Activated CD4-positive, alpha-beta T cell treated with anti-CD3 and anti-CD28 coated beads, Interleukin-2, Interleukin-6, amounts not matched to agents 100 ng/mL and 50 ng/mL, durations not matched to agents 16 hours and 8 hours (primary cell): ENCODE measurements at regions not wholly inside any gene's neighbourhood (a gene's known extent, or its start where the extent isn't known, plus 50 kb on each side); places are given as distances from the start of the nearest gene placed in this dataset.

Experiments
- DNase-seq: peaks from one replicate; pipeline ENCODE4 v3.0.0-alpha.2; 2020

DNA sequence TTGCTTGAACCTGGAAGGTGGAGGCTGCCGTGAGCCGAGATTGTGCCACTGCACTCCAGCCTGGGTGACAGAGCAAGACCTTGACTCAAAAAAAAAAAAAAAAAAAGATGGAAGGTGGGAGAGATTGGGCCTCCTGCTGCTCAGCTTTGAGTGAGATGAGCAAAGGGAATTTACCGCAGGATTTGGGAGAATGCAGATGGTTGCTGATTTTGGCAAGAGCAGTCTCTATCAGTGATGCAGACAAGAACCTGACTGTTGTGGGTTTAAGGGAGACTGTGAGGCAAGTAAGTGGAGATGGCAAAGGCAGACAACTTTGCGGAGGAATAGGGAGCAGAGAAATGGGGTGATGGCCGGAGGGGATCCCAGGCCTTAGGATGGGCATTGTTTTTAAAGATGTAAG lies 1140.8 kb upstream of the AUTS2 start:
- DNase-seq = no peak

DNA sequence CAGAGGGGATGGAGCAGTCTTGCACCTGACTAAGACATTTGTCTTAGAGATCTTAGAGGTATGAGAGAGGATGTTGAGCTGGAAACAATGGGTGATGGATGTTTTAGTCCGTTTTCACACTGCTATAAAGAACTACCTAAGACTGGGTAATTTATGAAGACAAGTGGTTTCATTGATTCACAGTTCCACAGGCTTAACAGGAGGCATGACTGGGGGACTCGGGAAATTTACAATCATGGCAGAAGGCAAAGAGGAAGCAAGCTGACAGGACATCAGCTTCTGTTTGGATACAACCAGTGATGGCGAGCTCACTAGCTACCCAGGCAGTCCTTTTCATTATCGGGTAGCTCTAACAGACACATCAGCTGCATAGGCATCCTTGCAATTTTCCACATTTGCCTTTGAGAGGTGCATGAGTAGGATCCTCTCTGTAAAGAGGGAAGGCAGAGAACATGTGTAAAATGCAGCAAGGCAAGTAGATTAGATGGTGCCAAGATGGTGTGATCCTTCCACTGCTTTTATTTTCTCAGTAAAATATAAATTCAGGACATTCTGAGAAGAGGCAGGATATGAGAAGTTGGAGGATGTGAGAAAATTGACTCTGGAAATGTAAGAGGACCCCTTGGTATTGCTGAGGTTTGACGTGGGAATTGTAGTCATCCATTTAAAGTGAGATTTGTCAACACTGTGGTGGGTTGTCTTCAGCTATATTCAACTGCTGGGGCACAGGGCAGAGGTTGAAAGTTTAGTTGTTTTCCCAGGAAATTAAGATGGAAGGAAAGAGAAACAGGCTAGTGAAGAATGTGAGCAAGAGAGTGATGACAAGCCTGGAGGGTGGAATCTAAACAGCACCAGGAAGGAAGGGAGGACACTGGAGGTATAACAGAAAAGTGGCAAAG lies 1140.0 kb upstream of the AUTS2 start:
- DNase-seq = no peak

DNA sequence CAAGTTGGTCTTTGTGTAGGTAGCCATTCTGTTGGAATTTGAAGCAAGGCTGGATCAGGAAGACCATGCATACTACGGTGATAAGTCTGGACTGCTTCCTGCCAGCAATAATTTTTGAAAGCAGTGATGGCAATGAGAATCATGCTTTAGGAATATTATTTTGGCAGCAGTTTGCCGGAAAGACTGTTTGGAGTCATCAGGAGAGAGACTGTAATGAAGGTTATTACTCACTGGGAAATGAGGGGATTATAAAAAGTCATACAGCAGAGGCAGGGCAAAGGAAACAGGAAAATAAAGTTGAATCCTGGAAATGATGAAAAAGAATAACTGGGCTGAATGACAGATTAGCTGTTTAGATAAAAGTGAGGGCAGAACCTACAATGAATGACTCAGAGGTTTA lies 1136.8 kb upstream of the AUTS2 start:
- no peak for DNase-seq

DNA sequence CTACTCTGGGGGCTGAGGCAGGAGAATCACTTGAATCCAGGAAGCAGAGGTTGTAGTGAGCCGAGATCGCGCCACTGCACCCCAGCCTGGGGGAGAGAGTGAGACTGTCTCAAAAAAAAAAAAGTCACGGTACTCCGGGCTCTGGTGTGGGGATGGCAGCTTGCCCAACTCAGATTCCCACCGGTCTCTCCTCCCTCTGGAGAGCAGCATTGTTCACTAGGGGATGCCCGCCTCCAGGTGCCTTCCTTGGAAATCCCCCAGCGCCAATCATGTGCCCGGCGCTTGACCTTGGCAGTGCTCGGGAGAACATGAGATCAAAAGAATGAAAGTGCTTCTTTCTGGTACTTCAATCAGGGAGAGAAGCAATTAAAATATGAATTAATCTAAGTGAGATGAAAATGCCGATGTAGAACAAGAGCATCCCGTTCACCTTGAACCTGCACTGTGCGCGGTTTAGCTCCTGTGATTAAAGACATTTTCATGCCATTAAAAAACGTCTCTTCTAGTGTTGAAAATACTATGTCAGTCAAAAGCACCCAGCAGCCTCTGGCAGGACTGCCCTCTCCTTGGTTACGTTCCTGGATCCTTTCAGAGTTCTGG lies 1127.3 kb upstream of the AUTS2 start:
- DNase-seq = no peak

DNA sequence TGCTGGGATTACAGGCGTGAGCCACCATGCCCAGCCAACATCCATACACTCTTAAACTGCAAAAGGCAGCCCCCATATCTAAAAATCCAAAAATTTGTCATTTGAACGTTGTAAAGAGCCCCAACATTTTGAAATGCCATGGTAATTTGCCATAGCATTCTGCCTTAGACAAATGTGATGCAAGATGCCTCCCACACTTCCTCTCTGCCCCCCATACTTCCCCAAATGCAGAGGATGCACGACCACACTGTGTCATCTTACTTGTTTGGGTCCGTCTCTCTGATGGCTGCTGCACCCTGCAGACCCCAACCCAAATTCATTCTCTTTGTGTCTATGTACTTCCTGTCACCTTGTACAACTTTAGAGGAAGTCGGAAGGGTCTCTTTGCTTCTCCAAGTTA lies 1125.6 kb upstream of the AUTS2 start:
- DNase-seq = no peak

DNA sequence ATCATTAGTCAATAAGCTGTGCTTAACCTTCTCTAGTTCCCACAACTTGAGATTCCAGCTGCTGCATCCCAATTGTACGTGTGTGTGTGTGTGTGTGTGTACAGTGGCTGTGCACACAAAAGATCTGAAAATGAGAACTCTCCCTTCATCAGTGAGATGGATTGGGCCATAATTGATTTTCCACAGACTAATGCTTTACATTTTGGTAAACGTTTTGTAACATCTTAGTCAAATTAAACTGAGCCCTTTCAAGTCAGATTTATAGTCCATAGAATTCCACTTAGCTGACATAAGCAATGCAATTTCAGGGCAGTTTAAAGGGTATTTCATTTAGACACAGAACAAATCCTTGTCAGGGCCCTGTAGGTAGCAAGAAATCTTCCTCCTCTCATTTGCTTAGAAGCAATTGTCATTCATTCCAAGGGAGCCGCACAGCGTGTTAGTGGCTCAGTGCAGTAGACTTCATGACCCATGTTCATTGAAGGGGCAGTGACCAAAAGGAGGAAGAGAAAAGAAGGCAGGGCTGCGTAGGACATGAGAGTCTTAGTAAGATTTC lies 1123.5 kb upstream of the AUTS2 start:
- DNase-seq = no peak

DNA sequence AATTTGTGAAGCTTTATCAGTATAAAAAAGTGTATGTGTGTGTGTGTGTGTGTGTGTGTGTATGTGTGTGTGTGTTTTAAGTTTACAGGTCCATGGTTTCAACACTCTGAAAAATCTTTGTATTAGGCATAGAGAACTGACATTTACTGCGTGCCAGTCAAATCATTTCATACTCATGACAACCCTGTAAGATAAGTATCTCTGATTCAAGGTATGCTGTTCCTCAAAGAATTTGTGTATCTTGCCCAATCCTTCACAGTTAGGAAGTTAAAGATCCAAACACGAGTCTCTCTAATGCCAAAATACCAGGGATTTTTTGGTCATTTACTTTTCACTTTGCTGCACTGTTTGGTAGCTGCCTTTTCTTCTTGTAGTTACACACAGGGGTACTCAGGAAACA lies 1121.3 kb upstream of the AUTS2 start:
- DNase-seq = no peak

DNA sequence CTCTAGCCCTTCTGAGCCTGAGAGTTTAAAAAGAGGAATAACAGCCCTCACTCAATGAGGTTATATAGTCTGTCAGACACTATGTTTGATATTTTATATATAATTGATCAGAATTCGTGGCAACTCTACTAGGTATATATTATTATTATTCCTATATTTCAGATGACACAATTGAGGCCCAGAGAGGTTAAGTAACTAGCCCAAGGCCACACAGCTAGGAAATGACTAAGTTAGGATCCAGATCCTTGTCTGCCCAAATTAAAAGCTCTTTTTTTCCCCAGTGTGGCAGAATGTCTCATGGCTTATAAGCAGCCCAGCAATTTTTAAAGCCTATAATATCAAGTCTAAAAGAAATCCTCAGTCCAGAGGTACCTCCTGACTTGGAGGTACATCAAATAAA lies 1119.9 kb upstream of the AUTS2 start:
- DNase-seq = no peak

DNA sequence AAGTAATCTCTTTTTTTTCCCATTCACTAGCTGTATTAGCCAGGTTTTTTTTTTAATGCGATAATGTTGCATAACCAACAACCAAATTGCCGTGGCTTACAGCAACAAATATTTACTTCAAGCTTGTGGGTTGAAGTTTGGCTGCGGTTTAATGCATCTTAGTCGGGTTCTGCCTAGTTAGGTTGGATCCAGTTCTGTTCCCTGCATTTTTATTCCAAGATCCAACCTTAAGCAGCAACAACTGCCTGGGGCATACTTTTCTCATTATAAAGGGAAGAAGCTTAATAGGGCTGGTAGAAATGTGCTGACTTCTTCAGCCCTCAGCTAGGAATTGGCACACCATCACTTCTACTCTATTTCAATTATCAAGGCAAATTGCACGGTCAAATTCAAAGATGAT lies 1115.5 kb upstream of the AUTS2 start:
- no peak for DNase-seq

DNA sequence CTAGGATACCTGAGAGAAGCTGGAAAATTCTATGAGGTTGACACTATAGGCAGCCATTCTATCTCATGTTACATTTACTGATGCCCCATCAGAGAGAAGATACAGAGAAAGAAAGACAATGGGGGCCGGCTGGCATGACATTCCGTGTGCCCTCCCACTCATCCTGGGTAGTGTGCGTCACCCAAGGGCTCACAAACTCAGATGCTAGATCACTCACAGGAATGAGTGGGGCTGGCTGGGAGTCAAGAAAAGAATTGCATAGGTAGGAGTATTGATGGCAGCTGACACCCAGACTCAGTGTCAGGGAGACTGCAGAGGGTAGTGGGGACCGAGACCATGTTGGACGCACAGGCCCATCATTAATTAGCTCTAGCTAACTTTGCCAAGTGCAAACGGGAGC lies 1113.5 kb upstream of the AUTS2 start:
- no peak for DNase-seq

DNA sequence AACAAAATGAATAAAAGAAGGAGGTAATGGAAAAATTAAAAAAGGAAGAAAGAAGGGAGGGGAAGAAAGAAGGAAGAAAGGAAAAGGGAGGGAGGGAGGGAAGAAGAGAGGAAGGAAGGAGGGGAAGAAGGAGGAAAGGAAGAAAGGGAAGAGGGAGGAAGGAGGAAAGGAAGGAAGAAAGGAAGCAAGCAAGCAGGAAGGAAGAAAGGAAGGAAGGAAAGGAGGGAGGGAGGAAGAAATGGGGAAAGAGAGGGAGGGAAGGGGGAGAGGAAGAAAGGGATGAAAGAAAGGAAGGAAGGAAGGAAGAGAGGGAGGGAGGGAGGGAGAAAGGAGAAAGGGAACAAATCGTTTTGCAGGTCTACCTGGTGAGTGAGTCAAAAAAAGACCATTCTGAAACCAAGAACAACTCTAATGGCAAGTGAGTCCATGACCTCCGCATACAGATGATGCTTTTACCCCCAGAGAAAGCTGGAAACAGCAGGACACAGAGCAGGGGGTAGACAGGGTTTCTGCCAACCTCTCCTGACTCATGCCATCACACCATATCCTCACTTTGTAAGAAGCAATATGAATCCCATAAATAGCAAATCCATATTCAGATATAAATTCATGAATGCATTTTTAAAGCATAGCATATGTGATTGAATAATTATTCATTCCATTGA lies 1112.9 kb upstream of the AUTS2 start:
- no peak for DNase-seq

DNA sequence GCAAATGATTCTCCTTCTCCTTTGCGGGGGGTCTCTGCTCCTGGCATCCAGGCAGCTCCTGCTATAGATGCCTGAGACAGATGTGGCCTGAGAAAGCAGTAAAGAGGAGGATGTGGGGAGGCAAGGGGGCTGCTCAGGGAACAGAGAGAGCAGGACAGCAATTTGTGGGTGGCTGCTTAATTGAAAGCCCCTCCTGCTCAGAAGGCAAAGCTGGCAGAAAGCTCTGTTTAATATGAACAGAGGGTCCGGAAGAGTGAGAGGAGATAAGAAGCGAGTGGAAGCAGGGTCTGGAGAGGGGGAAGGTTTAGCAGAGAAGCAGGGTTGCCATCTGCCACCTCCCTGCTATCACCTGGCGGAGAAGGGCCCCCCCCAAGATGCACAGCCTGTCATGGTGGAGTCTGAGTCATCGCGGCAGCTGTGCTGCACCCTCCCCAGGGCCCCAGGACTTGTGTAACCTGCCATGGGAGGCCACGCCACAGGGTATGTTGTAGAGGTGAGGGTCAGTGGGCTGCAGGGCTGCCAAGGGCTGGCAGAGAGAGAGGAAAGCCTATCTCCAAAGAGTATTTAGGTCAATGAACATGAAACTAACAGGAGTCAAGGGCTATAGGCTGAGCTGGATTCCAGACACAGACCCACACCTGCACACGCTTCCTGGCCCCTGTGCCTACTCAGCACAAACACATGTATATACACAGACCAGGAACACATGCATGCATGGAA lies 1109.8 kb upstream of the AUTS2 start:
- no peak for DNase-seq

DNA sequence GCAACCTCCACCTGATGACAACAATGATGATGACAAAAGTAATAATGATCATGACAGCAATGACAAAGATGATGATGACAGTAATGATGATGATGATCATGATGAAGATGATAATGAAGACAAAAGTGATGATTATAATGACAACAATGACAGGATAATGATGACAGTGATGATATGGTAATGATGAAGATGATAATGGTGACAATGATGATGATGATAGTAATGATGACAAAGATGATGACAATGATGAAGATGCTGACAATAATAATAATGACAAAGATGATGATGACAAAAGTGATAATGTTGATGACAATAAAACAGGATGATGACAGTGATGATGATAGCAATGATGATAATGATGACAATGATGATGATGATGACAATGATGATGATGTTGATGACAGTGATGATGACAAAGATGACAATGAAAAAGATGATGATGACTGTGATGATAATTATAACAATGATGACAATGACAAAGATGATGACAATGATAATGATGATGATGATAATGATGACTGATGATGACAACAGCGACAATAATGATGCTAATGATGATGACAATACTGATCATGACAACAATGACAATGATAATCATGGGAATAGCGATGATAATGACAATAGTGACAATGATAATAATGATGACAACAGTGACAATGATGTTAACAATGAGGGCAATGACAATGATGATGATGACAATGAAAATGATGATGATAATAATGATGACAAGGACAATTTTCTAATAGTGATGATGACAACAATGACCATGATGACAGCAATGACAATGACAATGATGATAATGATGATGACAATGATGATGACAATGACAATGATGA lies 1106.5 kb upstream of the AUTS2 start:
- DNase-seq = no peak

DNA sequence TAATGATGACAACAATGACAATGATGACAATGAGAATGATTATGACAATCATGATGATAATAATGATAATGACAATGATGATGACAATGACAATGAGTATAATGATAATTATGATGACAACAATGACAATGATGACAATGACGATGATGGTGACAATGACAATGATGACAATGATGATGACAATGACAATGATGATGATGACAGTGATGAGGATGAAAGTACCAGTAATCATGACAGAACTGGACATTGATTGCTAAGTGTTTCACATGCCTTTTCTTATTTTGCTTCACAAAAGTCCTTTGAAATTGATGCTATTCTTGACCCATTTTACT lies 1106.0 kb upstream of the AUTS2 start:
- no peak for DNase-seq

DNA sequence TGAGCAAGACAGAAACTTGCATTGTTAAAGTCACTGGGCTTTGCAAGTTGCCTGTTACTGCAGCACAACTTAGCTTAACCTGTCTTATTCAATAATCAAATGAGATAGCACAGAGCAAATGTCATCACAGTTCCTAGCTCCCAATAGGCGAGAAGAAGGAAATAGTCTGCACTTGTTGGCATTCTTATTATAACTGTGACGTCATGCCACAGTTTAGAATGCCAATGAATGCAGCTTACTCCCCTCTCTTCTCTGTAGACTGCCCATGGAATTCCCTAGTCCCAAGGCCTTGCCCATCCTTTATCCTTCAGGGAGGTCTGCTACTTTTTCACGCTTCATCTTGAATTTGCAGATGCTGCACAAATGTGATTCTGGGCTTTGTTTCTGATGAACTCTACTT lies 1094.9 kb upstream of the AUTS2 start:
- no peak for DNase-seq

DNA sequence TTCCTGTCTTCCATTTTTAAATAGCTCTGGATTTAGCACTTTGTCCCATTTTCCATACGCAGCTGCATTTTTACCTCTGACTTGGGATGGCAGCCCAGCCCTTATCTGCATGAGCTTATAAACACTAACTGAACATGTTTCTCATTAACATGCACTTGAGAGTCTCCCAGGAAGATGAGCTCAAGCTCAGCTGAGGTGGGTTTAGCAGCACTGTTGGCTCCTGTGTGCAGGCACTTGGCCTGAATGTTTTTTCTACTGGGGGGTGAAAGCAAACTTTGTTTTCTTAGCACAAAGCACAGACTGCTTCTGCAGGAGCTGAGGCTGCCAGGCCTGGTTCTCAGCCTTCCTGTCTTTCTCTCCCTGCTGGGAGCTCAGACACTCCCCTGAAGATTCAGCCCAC lies 1093.6 kb upstream of the AUTS2 start:
- no peak for DNase-seq

DNA sequence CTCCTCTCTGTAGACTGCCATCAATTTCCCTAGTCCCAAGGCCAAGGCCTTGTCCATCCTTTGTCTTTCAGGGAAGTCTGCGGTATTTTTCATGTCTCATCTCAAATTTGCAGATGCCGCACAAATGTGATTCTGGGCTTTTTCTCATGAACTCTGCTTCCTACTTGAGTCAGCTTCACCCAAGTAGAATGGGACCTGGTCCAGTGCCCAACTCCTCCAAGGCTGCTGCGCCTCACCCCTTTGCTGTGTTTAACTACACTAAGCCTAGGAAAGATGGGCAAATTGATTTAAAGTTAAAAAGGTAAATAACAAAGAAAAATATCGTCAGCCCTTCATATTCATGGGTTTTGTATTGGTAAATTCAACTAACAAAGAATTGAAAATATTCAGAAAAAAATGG lies 1092.6 kb upstream of the AUTS2 start:
- DNase-seq = no peak

DNA sequence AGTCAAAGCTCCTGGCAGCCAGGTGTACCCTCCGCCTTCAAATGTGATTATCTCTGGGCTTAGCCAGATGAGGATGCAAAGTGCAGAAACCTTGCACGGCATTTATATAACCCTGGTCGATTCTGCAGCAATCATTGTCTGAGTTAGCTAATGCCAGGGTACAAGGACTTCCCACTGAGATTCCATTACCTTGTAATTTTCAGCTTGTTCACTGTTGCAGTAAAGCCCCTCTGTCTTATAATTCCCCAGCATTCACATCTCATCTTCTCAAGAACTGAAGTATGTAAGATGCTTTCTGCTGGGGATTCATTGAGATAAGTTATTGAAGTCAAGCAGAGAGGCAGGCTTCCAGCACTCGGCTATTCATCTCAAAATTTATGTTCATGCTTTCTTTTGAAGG lies 1090.6 kb upstream of the AUTS2 start:
- no peak for DNase-seq

DNA sequence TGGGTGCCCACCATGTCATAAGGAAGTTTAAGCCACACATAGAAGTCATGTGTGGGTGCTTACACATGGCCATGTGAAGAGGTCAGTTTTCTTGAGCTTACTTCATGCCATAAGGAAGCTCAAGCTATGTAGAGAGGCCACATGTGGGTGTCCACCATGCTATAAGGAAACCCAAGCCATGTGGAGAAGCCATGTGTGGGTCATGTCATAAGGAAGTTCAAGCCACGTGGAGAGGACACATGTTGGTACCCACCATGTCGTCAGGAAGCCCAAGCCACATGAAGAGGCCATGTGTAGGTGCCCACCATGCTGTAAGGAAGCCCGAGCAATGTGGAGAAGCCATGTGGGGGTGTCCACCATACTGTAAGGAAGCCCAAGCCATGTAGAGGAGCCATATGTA lies 1089.2 kb upstream of the AUTS2 start:
- DNase-seq = no peak

DNA sequence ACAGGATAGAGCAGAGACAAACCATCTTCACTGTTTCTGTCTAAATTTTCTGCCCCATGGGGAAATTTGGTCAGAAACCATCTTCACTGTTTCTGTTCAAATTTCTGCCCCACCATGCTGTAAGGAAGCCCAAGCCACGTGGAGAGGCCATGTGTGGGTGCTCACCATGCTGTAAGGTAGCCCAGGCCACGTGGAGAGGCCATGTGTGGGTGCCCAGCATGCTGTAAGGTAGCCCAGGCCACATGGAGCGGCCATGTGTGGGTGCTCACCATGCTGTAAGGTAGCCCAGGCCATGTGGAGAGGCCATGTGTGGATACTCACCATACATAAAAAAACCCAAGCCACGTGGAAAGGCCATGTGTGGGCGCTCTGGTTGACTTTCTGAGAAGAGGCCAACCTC lies 1088.7 kb upstream of the AUTS2 start:
- no peak for DNase-seq

DNA sequence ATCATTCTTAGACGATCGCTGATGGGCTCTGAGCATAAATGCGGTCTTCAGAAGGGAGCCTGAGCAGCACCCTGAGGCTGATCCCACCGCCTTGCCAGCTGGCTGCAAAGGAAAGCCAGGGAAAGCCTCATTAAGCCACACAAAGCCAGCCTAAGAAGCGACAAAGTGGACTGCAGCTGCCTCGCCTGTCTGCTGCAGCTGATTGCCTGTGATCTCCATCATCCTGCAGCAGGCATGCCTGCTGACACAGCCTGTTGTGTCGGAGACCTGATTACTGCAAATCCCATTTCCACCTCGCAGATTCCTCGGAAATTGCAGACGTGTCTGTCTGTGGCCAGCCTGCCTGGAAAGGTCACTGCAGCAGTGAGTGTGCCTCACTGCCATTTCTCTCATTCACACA lies 1087.0 kb upstream of the AUTS2 start:
- DNase-seq = no peak

DNA sequence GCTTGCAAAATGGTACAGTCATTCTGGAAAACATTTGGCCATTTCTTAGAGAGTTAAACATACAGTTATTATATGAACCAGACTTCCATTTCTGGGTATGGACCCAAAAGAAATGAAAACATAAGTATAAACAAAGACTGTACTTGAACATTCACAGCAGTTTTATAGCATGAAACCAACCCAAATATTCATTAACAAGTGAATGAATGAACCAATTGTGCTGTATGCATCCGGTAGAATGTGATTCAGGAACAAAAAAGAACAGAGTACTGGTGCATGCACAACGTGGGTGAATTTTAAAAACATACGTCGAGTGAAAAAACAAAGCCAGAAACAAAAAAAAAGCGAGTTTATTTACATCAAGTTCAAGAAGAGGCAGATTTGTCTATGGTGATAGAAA lies 1085.8 kb upstream of the AUTS2 start:
- DNase-seq = no peak

DNA sequence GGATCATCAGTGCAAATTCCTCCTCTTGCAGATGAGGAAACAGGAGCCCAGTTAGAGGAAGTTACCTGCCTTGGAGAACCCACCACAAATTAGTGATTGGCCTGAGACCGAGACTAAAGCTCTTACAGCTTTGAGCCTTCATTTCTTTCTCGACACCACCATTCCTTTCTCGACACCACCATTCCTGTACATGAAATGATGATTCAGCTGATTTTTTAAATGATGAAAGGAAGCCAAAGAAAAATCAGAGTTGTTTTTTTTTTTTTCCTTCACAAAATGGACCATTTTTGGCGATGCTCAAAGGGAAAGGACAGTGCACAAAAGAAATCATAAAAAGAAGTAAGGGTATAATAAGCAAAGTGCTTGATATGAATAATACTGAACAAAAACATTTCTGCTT lies 1080.2 kb upstream of the AUTS2 start:
- DNase-seq = no peak
